ENCODE measurements at regions not wholly inside any gene's neighbourhood (a gene's known extent, or its start where the extent isn't known, plus 50 kb on each side); places are given as distances from the start of the nearest gene placed in this dataset.
"Not testable (repeated sequence)": the region's sequence is repeated elsewhere in the genome, so short reads cannot be mapped to it uniquely, and the experiment has no call there.

GRCh38 chr6:115873901-115874300, 186.8 kb downstream of the FRK start:
- H3K27ac ChIP-seq (ENCODE audit: low read depth, low read length): no peak overlapping the region
- H3K27me3 ChIP-seq (ENCODE audit: control insufficient read depth, low read length): no peaks in the 10 kb centered on the region
- H3K4me3 ChIP-seq (ENCODE audit: low read length): no peak overlapping the region
- no peaks in the 10 kb centered on the region for H3K79me2 ChIP-seq (ENCODE audit: control insufficient read depth, low read length)
- TF ChIP-seq EZH2phosphoT487 (IDR thresholded peaks at IDR 0.05; ENCODE audit: borderline replicate concordance, low read length) (no peak), CTCF (IDR thresholded peaks at IDR 0.05; ENCODE audit: low read depth, low read length, poor library complexity, severe bottlenecking) (no peak)
- no peaks in the 10 kb centered on the region for H3K9me2 ChIP-seq (replicated peaks; ENCODE audit: control insufficient read depth, low read length)
- H3K9me3 ChIP-seq (ENCODE audit: control insufficient read depth, insufficient read depth, low read length): no peaks in the 10 kb centered on the region
- H3K36me3 ChIP-seq (ENCODE audit: control insufficient read depth, low read length): no peaks in the 10 kb centered on the region
- no peaks in the 10 kb centered on the region for H4K20me1 ChIP-seq (ENCODE audit: control insufficient read depth, insufficient read depth, low read depth, low read length)
- no peaks in the 10 kb centered on the region for H3F3A ChIP-seq (ENCODE audit: control insufficient read depth, insufficient read depth)
- H3K4me2 ChIP-seq (ENCODE audit: low read length): no peak overlapping the region
- H3K4me1 ChIP-seq (ENCODE audit: control insufficient read depth, low read length): no peaks in the 10 kb centered on the region

GRCh38 chr6:115870464-115870863, 190.2 kb downstream of the FRK start:
- Histone ChIP-seq H3K4me1 (ENCODE audit: control insufficient read depth, low read length) (no peaks in the 10 kb centered on the region), H3K27me3 (ENCODE audit: control insufficient read depth, low read length) (no peaks in the 10 kb centered on the region), H3K27ac (ENCODE audit: low read depth, low read length) (no peak overlapping the region), H3K9me2 (replicated peaks; ENCODE audit: control insufficient read depth, low read length) (no peaks in the 10 kb centered on the region), H3K36me3 (ENCODE audit: control insufficient read depth, low read length) (no peaks in the 10 kb centered on the region), H3F3A (ENCODE audit: control insufficient read depth, insufficient read depth) (no peaks in the 10 kb centered on the region), H3K4me3 (ENCODE audit: low read length) (no peak overlapping the region), H4K20me1 (ENCODE audit: control insufficient read depth, insufficient read depth, low read depth, low read length) (no peaks in the 10 kb centered on the region), H3K79me2 (ENCODE audit: control insufficient read depth, low read length) (no peaks in the 10 kb centered on the region), H3K9me3 (ENCODE audit: control insufficient read depth, insufficient read depth, low read length) (no peaks in the 10 kb centered on the region), H3K4me2 (ENCODE audit: low read length) (no peak overlapping the region)
- TF ChIP-seq EZH2phosphoT487 (IDR thresholded peaks at IDR 0.05; ENCODE audit: borderline replicate concordance, low read length) (no peak), CTCF (IDR thresholded peaks at IDR 0.05; ENCODE audit: low read depth, low read length, poor library complexity, severe bottlenecking) (no peak)

DNA sequence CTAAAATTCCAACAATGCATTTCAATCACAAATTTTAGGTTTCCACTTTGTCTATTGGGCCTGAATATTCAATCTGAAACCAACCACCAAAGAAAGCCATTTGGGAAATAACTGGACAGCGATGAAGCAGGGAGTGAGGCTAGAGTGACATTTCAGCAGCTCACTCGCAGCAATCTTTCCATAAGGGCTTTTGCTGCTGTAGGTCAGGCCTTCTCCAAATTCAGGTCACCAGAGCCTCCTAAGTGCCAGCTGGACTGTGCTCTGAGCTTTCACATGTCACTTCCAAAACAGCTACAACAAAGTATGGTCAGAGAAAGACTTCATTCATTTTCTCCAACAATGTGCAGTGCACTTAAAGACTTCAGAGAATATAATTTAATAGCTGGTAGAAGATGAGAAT, 194.8 kb downstream of the FRK start:
- no peaks in the 10 kb centered on the region for H3K9me2 ChIP-seq (replicated peaks; ENCODE audit: control insufficient read depth, low read length)
- H3K4me3 ChIP-seq (ENCODE audit: low read length): no peak overlapping the region
- no peaks in the 10 kb centered on the region for H4K20me1 ChIP-seq (ENCODE audit: control insufficient read depth, insufficient read depth, low read depth, low read length)
- no peak overlapping the region for H3K4me2 ChIP-seq (ENCODE audit: low read length)
- no peak for TF ChIP-seq EZH2phosphoT487 (IDR thresholded peaks at IDR 0.05; ENCODE audit: borderline replicate concordance, low read length)
- no peak overlapping the region for H3K27ac ChIP-seq (ENCODE audit: low read depth, low read length)
- no peaks in the 10 kb centered on the region for H3K27me3 ChIP-seq (ENCODE audit: control insufficient read depth, low read length)
- no peaks in the 10 kb centered on the region for H3F3A ChIP-seq (ENCODE audit: control insufficient read depth, insufficient read depth)
- no peaks in the 10 kb centered on the region for H3K36me3 ChIP-seq (ENCODE audit: control insufficient read depth, low read length)
- no peaks in the 10 kb centered on the region for H3K4me1 ChIP-seq (ENCODE audit: control insufficient read depth, low read length)
- no peaks in the 10 kb centered on the region for H3K79me2 ChIP-seq (ENCODE audit: control insufficient read depth, low read length)
- H3K9me3 ChIP-seq (ENCODE audit: control insufficient read depth, insufficient read depth, low read length): no peaks in the 10 kb centered on the region

GRCh38 chr6:115863211-115863610, 197.5 kb downstream of the FRK start:
- H3K36me3 ChIP-seq (ENCODE audit: control insufficient read depth, low read length): no peaks in the 10 kb centered on the region
- no peaks in the 10 kb centered on the region for H3K79me2 ChIP-seq (ENCODE audit: control insufficient read depth, low read length)
- no peaks in the 10 kb centered on the region for H3K4me1 ChIP-seq (ENCODE audit: control insufficient read depth, low read length)
- no peak overlapping the region for H3K4me2 ChIP-seq (ENCODE audit: low read length)
- H3F3A ChIP-seq (ENCODE audit: control insufficient read depth, insufficient read depth): no peaks in the 10 kb centered on the region
- no peak for TF ChIP-seq CTCF (IDR thresholded peaks at IDR 0.05; ENCODE audit: low read depth, low read length, poor library complexity, severe bottlenecking)
- H3K27me3 ChIP-seq (ENCODE audit: control insufficient read depth, low read length): no peaks in the 10 kb centered on the region
- no peak overlapping the region for H3K27ac ChIP-seq (ENCODE audit: low read depth, low read length)
- H3K9me2 ChIP-seq (replicated peaks; ENCODE audit: control insufficient read depth, low read length): no peaks in the 10 kb centered on the region
- H3K4me3 ChIP-seq (ENCODE audit: low read length): no peak overlapping the region
- no peaks in the 10 kb centered on the region for H3K9me3 ChIP-seq (ENCODE audit: control insufficient read depth, insufficient read depth, low read length)
- H4K20me1 ChIP-seq (ENCODE audit: control insufficient read depth, insufficient read depth, low read depth, low read length): no peaks in the 10 kb centered on the region

- H3F3A ChIP-seq (ENCODE audit: control insufficient read depth, insufficient read depth); H3K27me3 ChIP-seq (ENCODE audit: control insufficient read depth, low read length); H3K36me3 ChIP-seq (ENCODE audit: control insufficient read depth, low read length); H3K79me2 ChIP-seq (ENCODE audit: control insufficient read depth, low read length); H4K20me1 ChIP-seq (ENCODE audit: control insufficient read depth, insufficient read depth, low read depth, low read length); H3K27ac ChIP-seq (ENCODE audit: low read depth, low read length); H3K9me3 ChIP-seq (ENCODE audit: control insufficient read depth, insufficient read depth, low read length); H3K4me1 ChIP-seq (ENCODE audit: control insufficient read depth, low read length); H3K9me2 ChIP-seq (replicated peaks; ENCODE audit: control insufficient read depth, low read length); H3K4me3 ChIP-seq (ENCODE audit: low read length); H3K4me2 ChIP-seq (ENCODE audit: low read length): not testable (repeated sequence)
Measured at GRCh38 chr6:115861658-115862057, 199.0 kb downstream of the FRK start.

- H3K4me1 ChIP-seq (ENCODE audit: control insufficient read depth, low read length); H3K9me2 ChIP-seq (replicated peaks; ENCODE audit: control insufficient read depth, low read length); H3K4me3 ChIP-seq (ENCODE audit: low read length); H3K27me3 ChIP-seq (ENCODE audit: control insufficient read depth, low read length); H3F3A ChIP-seq (ENCODE audit: control insufficient read depth, insufficient read depth); H3K36me3 ChIP-seq (ENCODE audit: control insufficient read depth, low read length); H3K27ac ChIP-seq (ENCODE audit: low read depth, low read length); H3K4me2 ChIP-seq (ENCODE audit: low read length); H4K20me1 ChIP-seq (ENCODE audit: control insufficient read depth, insufficient read depth, low read depth, low read length); H3K9me3 ChIP-seq (ENCODE audit: control insufficient read depth, insufficient read depth, low read length); H3K79me2 ChIP-seq (ENCODE audit: control insufficient read depth, low read length): not testable (repeated sequence)
Measured at GRCh38 chr6:115859577-115859976, 201.1 kb downstream of the FRK start.
